HepG2 (cell line): ENCODE measurements at regions not wholly inside any gene's neighbourhood (a gene's known extent, or its start where the extent isn't known, plus 50 kb on each side); places are given as distances from the start of the nearest gene placed in this dataset.

Experiments used
- ATAC-seq: fragments of 200-7000 bp; cut with Tn5 transposase; 3 replicates; pipeline ENCODE4 v1.9.1; 2020; ENCODE audit warnings: mild to moderate bottlenecking, moderate library complexity
- BruUV-seq: library from RNA; stranded (reverse); fragments of 400-500 nt; replicated peaks from 2 replicates; lab custom pipeline; 2021; lab: Mats Ljungman, UMichigan
- CTCF ChIA-PET: fragments of 300-600 bp; formaldehyde crosslinking; extraction: SDS; loops from one replicate; lab custom pipeline; 2021; ENCODE audit warnings: low total read pairs, inconsistent platforms, low intra/inter-chr PET ratio; lab: Yijun Ruan, JAX
- POLR2A ChIA-PET: fragments of 350-600 bp; sonication (Branson Sonifier 250); formaldehyde crosslinking; loops from one replicate; lab custom pipeline; 2020; ENCODE audit warnings: antibody characterized with exemption, inconsistent platforms; lab: Yijun Ruan, JAX
- DNase-seq: peaks from one replicate; pipeline ENCODE4 v3.0.0-alpha.2; 2015; ENCODE audit warnings: low spot score
- FAIRE-seq: peaks from 3 replicates; lab custom pipeline; 2011; peaks lifted over from hg19 to GRCh38; lab: Jason Lieb, UNC
- H2AFZ ChIP-seq: one replicate; pipeline ENCODE4 v1.6.1; 2011; ENCODE audit warnings: low read length, inconsistent platforms
- H3K27ac ChIP-seq: fragments of 300-600 bp; 3 replicates; pipeline ENCODE4 v1.8.0; 2011; ENCODE audit warnings: mixed run types, mild to moderate bottlenecking, mixed read lengths, low read length, inconsistent platforms; ENCODE audit not compliant: insufficient read depth; ENCODE audit errors: extremely low read length
- H3K27me3 ChIP-seq, 2 experiments: fragments of 200-600 bp in 1 of 2; 2 replicates in 1 of 2; 3 replicates in 1 of 2; pipeline versions ENCODE4 v1.6.0 to v1.8.0; 2011; ENCODE audit warnings: low read length in 2 of 2, mild to moderate bottlenecking in 2 of 2, moderate library complexity in 2 of 2, inconsistent platforms in 1 of 2; ENCODE audit not compliant: insufficient read depth in 2 of 2, control insufficient read depth in 1 of 2
- H3K36me3 ChIP-seq, 2 experiments: fragments of 200-600 bp in 1 of 2; replicated peaks in 1 of 2; 2 replicates in 1 of 2; 3 replicates in 1 of 2; pipeline versions ENCODE4 v1.5.1 to v1.8.0; 2011; ENCODE audit warnings: low read length in 2 of 2, inconsistent platforms in 1 of 2; ENCODE audit not compliant: insufficient read depth in 2 of 2, control insufficient read depth in 1 of 2
- H3K4me1 ChIP-seq: 2 replicates; pipeline ENCODE4 v1.5.1; 2012; ENCODE audit warnings: low read length, inconsistent platforms; ENCODE audit not compliant: insufficient read depth
- H3K4me2 ChIP-seq: 2 replicates; pipeline ENCODE4 v1.6.0; 2011; ENCODE audit warnings: low read depth, low read length, inconsistent platforms
- H3K4me3 ChIP-seq, 3 experiments: fragments of 200-600 bp in 1 of 3; sonication (generic), shearing (Covaris generic) in 1 of 3; replicated peaks in 1 of 3; 2 replicates each; pipeline ENCODE4 v1.5.1; 2011 to 2016; ENCODE audit warnings: low read length in 3 of 3, inconsistent platforms in 2 of 3, low read depth in 2 of 3, mild to moderate bottlenecking in 2 of 3, control low read depth in 1 of 3, mixed read lengths in 1 of 3; ENCODE audit not compliant: insufficient read depth in 1 of 3
- H3K79me2 ChIP-seq: one replicate; pipeline ENCODE4 v1.6.1; 2011; ENCODE audit warnings: low read length, inconsistent platforms; ENCODE audit not compliant: insufficient read depth
- H3K9ac ChIP-seq: 2 replicates; pipeline ENCODE4 v1.6.0; 2011; ENCODE audit warnings: mild to moderate bottlenecking, low read depth, low read length, inconsistent platforms; ENCODE audit not compliant: insufficient read depth
- H3K9me3 ChIP-seq: 2 replicates; pipeline ENCODE4 v1.5.1; 2012; ENCODE audit warnings: mild to moderate bottlenecking, low read length
- H4K20me1 ChIP-seq: 2 replicates; pipeline ENCODE4 v1.6.0; 2011; ENCODE audit warnings: inconsistent platforms, mild to moderate bottlenecking, low read length, moderate library complexity; ENCODE audit not compliant: insufficient read depth
- ATAD3A ChIP-seq: sonication (generic); formaldehyde crosslinking; IDR thresholded peaks from 2 replicates; pipeline ENCODE4 v1.4.0; 2020; ENCODE audit warnings: missing genetic modification reagents
- GLI4 ChIP-seq: sonication (generic); formaldehyde crosslinking; IDR thresholded peaks from 2 replicates; pipeline ENCODE4 v1.5.1; 2020; ENCODE audit warnings: missing genetic modification reagents, mild to moderate bottlenecking, moderate library complexity, borderline replicate concordance
- HNRNPLL ChIP-seq: fragments of 200-400 bp; formaldehyde crosslinking; IDR thresholded peaks from 2 replicates; pipeline ENCODE4 v1.6.1; 2017; ENCODE audit warnings: mild to moderate bottlenecking, low read depth, low read length; ENCODE audit not compliant: poor library complexity, severe bottlenecking
- KAT8 ChIP-seq: IDR thresholded peaks from 2 replicates; pipeline ENCODE4 v1.6.1; 2016; ENCODE audit warnings: missing genetic modification reagents, missing compliant biosample characterization
- MED13 ChIP-seq: sonication (generic); formaldehyde crosslinking; IDR thresholded peaks from 2 replicates; pipeline ENCODE4 v1.5.0; 2020; ENCODE audit warnings: missing genetic modification reagents
- MIER3 ChIP-seq: IDR thresholded peaks from 2 replicates; pipeline ENCODE4 v1.6.1; 2016; ENCODE audit warnings: missing compliant biosample characterization, borderline replicate concordance
- RXRA ChIP-seq: sonication (generic); formaldehyde crosslinking; IDR thresholded peaks from 2 replicates; pipeline ENCODE4 v1.5.1; 2020; ENCODE audit warnings: missing genetic modification reagents
- TCF12 ChIP-seq, 2 experiments: fragments of 450-650 bp in 1 of 2; sonication (generic) in 1 of 2; formaldehyde crosslinking in 1 of 2; IDR thresholded peaks; 2 replicates each; pipeline versions ENCODE4 v1.6.1 to v1.8.0; 2017 to 2022; ENCODE audit warnings: antibody characterized with exemption in 1 of 2, mild to moderate bottlenecking in 1 of 2, missing genetic modification reagents in 1 of 2, moderate library complexity in 1 of 2
- ZNF326 ChIP-seq: sonication (generic); formaldehyde crosslinking; IDR thresholded peaks from 2 replicates; pipeline ENCODE4 v1.4.0; 2020; ENCODE audit warnings: missing genetic modification reagents, borderline replicate concordance
- ZNF841 ChIP-seq: sonication (generic); formaldehyde crosslinking; IDR thresholded peaks from 2 replicates; pipeline ENCODE4 v1.8.1; 2023; ENCODE audit warnings: missing genetic modification reagents, borderline replicate concordance
- WGBS: methylation state at CpG from one replicate; pipeline ENCODE4 v1.1.6; 2017; ENCODE audit warnings: low lambda C conversion rate; 5-methylcytosine and 5-hydroxymethylcytosine counted together
- in situ Hi-C: cut with HindIII; loops from 2 replicates; pipeline ENCODE4 v1.10.0; 2017; ENCODE audit warnings: low pct_unique_long_range_greater_than_20kb; ENCODE audit not compliant: extremely low pct_ligation_motif_present
- intact Hi-C: fragments of 100-400 bp; cut with micrococcal nuclease; formaldehyde crosslinking; loops from one replicate; pipeline ENCODE4 v1.10.0; 2022; ENCODE audit not compliant: unreplicated experiment
- TF ChIP-seq, protein P1 (sequence below): sonication (generic); formaldehyde crosslinking; IDR thresholded peaks from 2 replicates; pipeline ENCODE4 v1.8.0; 2022; ENCODE audit warnings: mild to moderate bottlenecking, missing genetic modification reagents, moderate library complexity
- TF ChIP-seq, protein P2 (sequence below): sonication (generic); formaldehyde crosslinking; IDR thresholded peaks from 2 replicates; pipeline ENCODE4 v1.5.0; 2020; ENCODE audit warnings: mild to moderate bottlenecking, missing genetic modification reagents
- TF ChIP-seq, protein P3 (sequence below), 2 experiments: sonication (generic) in 1 of 2; formaldehyde crosslinking in 1 of 2; IDR thresholded peaks; 2 replicates each; pipeline versions ENCODE4 v1.4.0 to v1.6.1; 2018 to 2020; ENCODE audit warnings: missing genetic modification reagents in 2 of 2, borderline replicate concordance in 1 of 2, low read depth in 1 of 2, mild to moderate bottlenecking in 1 of 2, missing biosample characterization in 1 of 2

DNA sequence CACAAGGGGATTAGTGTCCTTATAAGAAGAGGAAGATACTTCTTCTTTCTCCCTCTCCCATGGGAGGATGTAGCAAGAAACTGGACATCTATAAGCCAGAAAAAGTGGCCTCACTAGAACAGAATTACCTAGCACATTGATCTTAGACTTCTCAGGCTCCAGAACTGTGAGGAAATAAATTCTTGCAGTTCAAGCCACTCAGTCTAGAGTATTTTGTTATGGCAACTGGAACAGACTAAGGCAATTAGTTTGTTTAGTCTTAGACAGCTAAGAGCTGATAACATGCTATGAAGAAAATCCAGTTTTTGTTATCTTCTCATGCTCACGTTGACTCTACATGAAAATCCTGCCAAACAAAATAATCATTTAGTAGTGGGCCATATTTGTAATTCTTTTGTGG lies 627.6 kb upstream of the PHF14 start:
- TF ChIP-seq MIER3 (CRISPR knock-in tag): no peak
- no peak for TF ChIP-seq MED13 (CRISPR knock-in tag)
- no peak for TF ChIP-seq KAT8 (CRISPR knock-in tag)
- TF ChIP-seq, protein P1, sequence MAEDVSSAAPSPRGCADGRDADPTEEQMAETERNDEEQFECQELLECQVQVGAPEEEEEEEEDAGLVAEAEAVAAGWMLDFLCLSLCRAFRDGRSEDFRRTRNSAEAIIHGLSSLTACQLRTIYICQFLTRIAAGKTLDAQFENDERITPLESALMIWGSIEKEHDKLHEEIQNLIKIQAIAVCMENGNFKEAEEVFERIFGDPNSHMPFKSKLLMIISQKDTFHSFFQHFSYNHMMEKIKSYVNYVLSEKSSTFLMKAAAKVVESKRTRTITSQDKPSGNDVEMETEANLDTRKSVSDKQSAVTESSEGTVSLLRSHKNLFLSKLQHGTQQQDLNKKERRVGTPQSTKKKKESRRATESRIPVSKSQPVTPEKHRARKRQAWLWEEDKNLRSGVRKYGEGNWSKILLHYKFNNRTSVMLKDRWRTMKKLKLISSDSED (CRISPR knock-in tag): no peak
- no peak for TF ChIP-seq HNRNPLL
- TF ChIP-seq RXRA (CRISPR knock-in tag): no peak
- TF ChIP-seq, protein P2, sequence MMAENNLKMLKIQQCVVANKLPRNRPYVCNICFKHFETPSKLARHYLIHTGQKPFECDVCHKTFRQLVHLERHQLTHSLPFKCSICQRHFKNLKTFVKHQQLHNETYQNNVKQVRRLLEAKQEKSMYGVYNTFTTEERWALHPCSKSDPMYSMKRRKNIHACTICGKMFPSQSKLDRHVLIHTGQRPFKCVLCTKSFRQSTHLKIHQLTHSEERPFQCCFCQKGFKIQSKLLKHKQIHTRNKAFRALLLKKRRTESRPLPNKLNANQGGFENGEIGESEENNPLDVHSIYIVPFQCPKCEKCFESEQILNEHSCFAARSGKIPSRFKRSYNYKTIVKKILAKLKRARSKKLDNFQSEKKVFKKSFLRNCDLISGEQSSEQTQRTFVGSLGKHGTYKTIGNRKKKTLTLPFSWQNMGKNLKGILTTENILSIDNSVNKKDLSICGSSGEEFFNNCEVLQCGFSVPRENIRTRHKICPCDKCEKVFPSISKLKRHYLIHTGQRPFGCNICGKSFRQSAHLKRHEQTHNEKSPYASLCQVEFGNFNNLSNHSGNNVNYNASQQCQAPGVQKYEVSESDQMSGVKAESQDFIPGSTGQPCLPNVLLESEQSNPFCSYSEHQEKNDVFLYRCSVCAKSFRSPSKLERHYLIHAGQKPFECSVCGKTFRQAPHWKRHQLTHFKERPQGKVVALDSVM (CRISPR knock-in tag): no peak
- TF ChIP-seq, protein P3, sequence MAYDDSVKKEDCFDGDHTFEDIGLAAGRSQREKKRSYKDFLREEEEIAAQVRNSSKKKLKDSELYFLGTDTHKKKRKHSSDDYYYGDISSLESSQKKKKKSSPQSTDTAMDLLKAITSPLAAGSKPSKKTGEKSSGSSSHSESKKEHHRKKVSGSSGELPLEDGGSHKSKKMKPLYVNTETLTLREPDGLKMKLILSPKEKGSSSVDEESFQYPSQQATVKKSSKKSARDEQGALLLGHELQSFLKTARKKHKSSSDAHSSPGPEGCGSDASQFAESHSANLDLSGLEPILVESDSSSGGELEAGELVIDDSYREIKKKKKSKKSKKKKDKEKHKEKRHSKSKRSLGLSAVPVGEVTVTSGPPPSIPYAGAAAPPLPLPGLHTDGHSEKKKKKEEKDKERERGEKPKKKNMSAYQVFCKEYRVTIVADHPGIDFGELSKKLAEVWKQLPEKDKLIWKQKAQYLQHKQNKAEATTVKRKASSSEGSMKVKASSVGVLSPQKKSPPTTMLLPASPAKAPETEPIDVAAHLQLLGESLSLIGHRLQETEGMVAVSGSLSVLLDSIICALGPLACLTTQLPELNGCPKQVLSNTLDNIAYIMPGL (CRISPR knock-in tag; IDR thresholded peaks at IDR 0.05; ENCODE audit: borderline replicate concordance in 1 of 2, low read depth in 1 of 2): no peak
- TF ChIP-seq ZNF841 (CRISPR knock-in tag): no peak
- no peak for TF ChIP-seq ZNF326 (CRISPR knock-in tag)
- no peak for TF ChIP-seq TCF12 (IDR thresholded peaks at IDR 0.05)
- TF ChIP-seq TCF12 (CRISPR knock-in tag; IDR thresholded peaks at IDR 0.05): no peak
- no peak for TF ChIP-seq ATAD3A (CRISPR knock-in tag)
- no peak for TF ChIP-seq GLI4 (CRISPR knock-in tag)
- no peaks in the 10 kb centered on the region for H3K27me3 ChIP-seq
- H3K9me3 ChIP-seq: peaks cover 81% of the 10 kb centered on the region
- no peak overlapping the region for H3K27ac ChIP-seq
- in situ Hi-C loops: no loop called here
- intact Hi-C loops: no loop called here
- H3K36me3 ChIP-seq: no peaks in the 10 kb centered on the region
- H3K4me2 ChIP-seq: no peak overlapping the region
- no peak overlapping the region for H3K4me3 ChIP-seq
- FAIRE-seq: no peak
- no peaks in the 10 kb centered on the region for H4K20me1 ChIP-seq
- no peak for ATAC-seq
- DNase-seq: no peak
- ChIA-PET POLR2A (no interaction called here), CTCF (no interaction called here)
- H3K4me1 ChIP-seq: no peaks in the 10 kb centered on the region
- 8% methylated on average over 1 of the region's 1 CpG for WGBS
- H2AFZ ChIP-seq: no peak overlapping the region
- no peak overlapping the region for H3K9ac ChIP-seq
- no peaks in the 10 kb centered on the region for H3K79me2 ChIP-seq
- BruUV-seq: no TSS peak
